HG02938 (cell line): ENCODE measurements at regions not wholly inside any gene's neighbourhood (a gene's known extent, or its start where the extent isn't known, plus 50 kb on each side); places are given as distances from the start of the nearest gene placed in this dataset.
A peak's percentile ranks its signal among the peaks of the same experiment; 100 is the strongest.

Experiments used
- ATAC-seq: cut with Tn5 transposase; IDR thresholded peaks from one replicate; pipeline ENCODE4 v1.9.1; 2021; ENCODE audit warnings: mild to moderate bottlenecking, moderate library complexity; ENCODE audit not compliant: unreplicated experiment

GRCh38 chr9:113646946-113647914, 183.7 kb downstream of the RGS3 start:
- no peak for ATAC-seq

DNA sequence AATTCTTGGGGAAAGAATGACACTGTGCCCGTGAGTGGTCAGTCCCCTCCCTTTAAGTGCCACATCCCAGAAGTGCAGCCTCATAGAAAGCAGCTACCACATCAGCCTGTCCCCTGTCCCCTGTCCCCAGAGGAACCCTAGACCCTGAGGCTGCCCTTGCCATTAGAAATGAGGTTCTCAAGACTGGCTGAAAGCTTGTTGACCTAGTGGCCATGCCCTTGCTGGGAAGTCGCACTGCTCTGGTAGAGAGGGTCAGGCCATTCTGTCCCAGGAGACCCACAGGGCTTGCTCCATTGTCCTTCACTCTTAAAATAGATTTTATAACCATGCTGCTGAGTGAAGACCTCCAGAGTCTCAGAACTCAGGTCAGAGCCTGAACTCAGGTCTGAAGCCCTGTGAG, 184.5 kb downstream of the RGS3 start:
- ATAC-seq: no peak

DNA sequence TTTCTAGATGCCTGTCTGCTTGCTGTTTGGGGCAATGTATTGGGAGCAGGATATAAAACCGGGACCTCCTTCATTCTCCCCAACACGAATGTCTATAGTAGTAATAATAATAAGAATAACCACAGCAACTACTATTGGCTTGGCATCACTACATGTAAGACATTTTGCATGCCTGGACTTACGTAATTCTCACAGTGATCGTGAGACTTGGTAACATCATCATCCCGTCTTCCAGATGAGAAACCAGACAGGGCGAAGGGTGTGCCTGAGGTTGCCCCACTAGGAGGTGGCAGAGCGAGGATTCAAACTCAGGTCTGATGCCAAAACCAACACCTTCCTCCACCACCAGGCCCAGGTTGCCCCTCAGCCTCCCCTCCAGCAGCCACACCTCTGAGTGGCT, 185.1 kb downstream of the RGS3 start:
- no peak for ATAC-seq

DNA sequence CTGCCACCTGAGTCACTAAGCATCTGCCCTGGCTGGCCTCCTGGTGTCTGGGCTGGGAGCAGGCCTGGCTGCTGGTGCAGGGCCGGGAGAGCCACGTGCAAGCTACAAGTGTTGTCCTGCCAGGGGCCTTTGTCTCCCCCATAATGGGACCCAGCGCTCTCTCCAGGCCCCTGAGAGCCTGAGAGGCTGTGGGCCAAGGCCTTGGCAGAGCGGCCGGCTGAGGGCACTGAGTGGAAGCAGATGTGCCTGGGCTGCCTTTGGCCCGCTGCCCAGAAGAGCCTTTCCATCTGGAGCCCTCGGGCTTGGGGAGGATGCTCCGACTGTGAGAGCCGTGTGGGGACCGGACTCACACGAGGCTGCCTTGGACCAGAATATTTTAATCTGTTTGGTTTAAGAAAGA, 185.5 kb downstream of the RGS3 start:
- no peak for ATAC-seq

DNA sequence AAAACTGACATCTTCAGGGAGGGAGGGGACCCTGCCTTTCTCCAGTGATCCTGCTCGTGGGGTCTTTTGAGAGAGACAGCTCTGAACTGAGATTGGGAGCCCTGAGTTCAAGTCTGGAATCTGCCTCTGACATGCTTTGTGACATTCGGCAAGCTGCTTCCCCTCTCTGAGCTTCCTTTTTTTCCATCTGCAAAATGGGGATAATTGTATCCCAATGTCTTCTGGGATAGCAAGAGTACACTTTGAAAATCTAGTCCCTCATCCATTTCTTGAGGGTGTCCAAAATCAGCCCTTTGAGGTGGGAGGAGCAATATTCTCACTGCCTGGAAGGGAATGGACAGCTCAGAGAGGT, 186.3 kb downstream of the RGS3 start:
- no peak for ATAC-seq

DNA sequence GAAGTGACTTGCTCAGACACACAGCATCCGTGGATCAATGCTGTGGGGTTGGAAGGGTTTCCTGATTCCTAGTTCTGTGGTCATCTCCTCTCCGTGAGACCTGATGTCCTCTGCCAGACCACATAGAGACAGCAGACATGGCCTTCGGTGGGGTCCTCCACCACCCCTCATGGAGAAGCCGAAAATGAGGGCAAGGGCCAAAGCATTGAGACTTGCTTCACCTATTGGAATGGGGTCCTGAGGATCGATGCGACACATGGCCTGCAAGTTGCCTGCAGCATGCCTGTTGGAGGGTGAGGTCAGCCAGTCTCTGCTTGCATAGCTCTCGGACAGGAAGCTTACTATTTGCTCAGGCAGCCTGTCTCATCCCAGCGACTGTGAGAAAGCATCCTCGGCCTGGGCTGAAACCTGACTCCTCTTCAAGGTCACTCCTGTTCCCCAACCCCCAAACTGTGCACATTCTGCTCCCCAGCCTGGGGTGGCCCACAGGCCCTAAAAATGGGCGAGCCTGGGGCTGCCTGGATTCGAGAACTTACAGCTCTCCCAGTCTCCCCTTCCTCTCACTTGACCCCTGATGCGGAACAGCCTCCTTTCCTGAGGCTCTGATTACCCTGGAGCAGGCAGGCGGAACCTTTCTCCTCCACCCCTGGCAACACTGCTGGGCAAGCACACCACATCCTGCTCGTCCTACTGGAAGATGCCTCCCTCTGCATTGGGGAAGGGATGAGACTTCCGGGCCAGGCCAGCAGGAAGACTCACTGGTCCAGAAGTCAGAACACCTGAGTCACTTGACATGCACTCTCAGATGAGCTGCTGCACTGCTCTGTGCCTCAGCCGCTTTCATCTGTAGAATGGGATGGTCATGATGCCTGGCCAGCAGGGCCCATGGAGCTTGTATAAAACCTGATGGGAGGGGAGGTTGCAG, 186.9 kb downstream of the RGS3 start:
- ATAC-seq: no peak

GRCh38 chr9:113651896-113652295, 188.4 kb downstream of the RGS3 start:
- no peak for ATAC-seq

DNA sequence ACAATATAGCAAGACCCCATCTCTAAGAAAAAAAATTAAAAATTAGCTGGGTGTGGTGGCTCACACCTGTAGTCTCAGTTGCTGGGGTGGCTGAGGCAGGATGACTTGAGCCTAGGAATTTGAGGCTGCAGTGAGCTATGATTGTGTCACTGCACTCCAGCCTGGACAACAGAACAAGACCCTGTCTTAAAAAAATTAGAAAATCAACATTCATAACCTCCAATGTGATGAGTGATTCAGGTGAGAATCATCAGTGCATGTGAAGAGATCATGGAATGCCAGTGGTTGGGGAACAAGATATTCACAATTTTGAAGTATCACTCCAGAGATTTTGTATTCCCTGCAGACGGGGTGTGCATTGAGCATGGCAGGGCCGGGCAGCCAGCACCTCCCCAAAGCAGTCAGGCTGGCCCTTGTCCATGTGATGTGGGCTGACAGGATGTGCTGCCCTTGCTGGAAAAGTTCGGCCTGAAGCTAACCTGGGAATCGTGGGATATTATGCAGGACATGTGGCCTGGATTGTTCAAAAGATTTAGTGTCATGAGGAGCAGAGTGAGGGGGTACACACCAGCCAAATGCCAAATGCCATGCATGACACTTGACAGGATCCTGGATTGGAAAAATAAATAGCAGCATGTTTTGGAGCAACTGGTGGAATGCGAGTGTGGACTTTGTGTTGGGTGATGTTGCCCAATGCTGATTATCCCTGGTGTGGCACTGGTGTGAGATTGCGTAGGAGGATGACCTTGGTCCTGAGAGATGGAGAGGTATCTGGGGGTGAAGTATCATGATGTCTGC, 189.0 kb downstream of the RGS3 start:
- no peak for ATAC-seq

GRCh38 chr9:113653746-113654604, 190.4 kb downstream of the RGS3 start:
- ATAC-seq: no peak

DNA sequence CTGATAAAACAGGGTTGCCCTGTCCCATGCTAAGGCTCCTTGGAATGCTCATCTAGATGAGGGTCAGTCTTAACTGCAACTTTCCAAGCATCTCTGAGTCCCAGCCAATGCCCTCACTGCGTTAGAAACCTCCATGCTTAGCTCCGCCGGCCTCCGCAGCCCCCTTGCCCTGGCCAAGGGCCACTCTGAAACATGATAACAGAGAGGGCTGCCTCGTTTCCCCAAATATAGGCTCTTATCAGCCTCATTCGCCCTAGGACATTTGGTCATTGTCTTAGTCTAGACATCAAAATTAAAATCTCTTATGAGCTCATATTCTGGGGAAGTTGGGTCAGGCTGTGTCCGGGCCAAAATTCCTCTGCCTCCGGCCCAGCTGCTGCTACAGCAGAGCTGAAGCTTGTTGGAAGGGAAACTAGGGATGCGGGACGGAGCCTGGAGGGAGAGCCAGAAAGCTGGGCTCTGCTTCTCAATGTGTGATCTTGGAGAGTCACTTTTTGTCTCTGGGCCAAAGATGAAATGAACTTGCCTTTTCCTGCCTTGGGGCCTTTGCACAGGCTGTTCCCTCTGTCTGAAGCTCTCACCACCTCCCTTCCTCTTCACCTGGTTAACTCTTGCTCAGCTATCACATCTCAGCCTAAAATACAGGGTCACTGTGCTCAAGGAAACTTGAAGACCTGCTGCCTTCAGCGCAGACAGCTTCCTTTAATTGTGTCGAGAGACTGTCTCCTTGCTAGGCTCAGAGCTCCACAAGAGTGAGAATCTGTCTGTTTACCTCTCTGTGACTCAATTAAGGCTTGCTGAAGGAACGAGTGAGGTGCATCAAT, 191.3 kb downstream of the RGS3 start:
- no peak for ATAC-seq

- ATAC-seq: no peak
Observed at GRCh38 chr9:113656771-113657670, 193.5 kb downstream of the RGS3 start.

GRCh38 chr9:113657765-113658544, 194.4 kb downstream of the RGS3 start:
- ATAC-seq: peak; percentile 61

GRCh38 chr9:113658545-113658895, 195.0 kb downstream of the RGS3 start:
- no peak for ATAC-seq

GRCh38 chr9:113659039-113659438, 195.5 kb downstream of the RGS3 start:
- no peak for ATAC-seq

- no peak for ATAC-seq
Observed at GRCh38 chr9:113659740-113660139, 196.2 kb downstream of the RGS3 start.

DNA sequence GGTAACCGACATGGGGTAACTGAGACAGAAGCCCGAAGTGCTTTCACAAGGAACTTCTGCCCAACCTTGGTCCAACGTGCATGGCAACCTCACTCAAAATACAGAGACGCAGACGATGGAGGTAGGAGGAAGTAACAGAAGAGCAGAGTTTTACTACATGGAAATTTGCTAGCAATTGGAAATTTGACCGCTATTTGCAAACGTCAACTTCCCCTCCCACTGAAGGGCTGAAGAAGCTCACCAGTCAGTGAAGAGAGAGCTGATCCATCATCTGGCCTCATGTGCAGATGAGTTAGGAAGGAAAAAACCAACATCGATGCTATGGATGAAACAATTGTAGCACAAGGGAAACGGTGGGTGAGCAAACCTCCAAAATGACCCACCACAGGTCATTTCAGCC, 196.7 kb downstream of the RGS3 start:
- no peak for ATAC-seq

DNA sequence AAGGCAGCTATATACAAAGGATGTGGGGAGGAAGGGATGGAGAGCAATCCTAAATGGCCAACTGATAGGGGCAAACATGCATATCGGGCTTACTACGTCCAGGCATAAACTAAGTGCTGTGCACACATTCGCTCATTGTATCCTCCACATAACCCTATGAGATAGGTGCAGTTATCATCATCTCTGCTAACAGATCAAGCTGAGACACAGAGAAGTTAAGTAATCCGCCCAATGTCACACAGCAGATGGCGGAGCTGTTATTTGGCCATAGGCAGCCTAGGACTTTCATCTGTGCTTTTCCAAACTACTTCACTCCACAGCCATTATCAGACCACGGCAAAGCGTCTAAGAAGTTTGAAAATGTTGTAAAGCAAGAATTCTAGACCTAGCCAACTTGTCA, 197.5 kb downstream of the RGS3 start:
- no peak for ATAC-seq
